H1 (cell line): ENCODE measurements at regions not wholly inside any gene's neighbourhood (a gene's known extent, or its start where the extent isn't known, plus 50 kb on each side); places are given as distances from the start of the nearest gene placed in this dataset.

Source experiments
- CTCF ChIA-PET: fragments of 300-600 bp; sonication (Branson Sonifier 250); formaldehyde crosslinking; loops from one replicate; lab custom pipeline; 2021; ENCODE audit not compliant: partially characterized antibody; lab: Charles Lee
- POLR2A ChIA-PET: fragments of 300-600 bp; sonication (Branson Sonifier 250); formaldehyde crosslinking; loops from one replicate; lab custom pipeline; 2021; ENCODE audit warnings: inconsistent platforms; ENCODE audit not compliant: partially characterized antibody; lab: Charles Lee
- DNase-seq, 2 experiments: peaks; one replicate each; pipeline versions ENCODE4 v3.0.0 to v3.0.0-alpha.2; 2010 to 2022; ENCODE audit warnings: low spot score in 2 of 2, low read depth in 1 of 2, mixed read lengths in 1 of 2
- FAIRE-seq: peaks from 2 replicates; lab custom pipeline; 2011; peaks lifted over from hg19 to GRCh38; lab: Jason Lieb, UNC
- H2AFZ ChIP-seq: 2 replicates; pipeline ENCODE4 v1.8.1; 2012; ENCODE audit warnings: low read length, inconsistent platforms
- H2AK5ac ChIP-seq: 2 replicates; pipeline ENCODE4 v1.6.1; 2013; ENCODE audit warnings: low read depth, low read length
- H2BK120ac ChIP-seq: replicated peaks from 2 replicates; pipeline ENCODE3; 2013; ENCODE audit warnings: low read depth, low read length, inconsistent platforms
- H2BK12ac ChIP-seq: 2 replicates; pipeline ENCODE4 v1.6.1; 2013; ENCODE audit warnings: low read depth, low read length
- H2BK15ac ChIP-seq: 2 replicates; pipeline ENCODE4 v1.6.1; 2013; ENCODE audit warnings: low read length
- H2BK20ac ChIP-seq: 2 replicates; pipeline ENCODE4 v1.6.1; 2013; ENCODE audit warnings: low read length
- H2BK5ac ChIP-seq: 2 replicates; pipeline ENCODE4 v1.6.1; 2013; ENCODE audit warnings: low read depth, low read length
- H3K14ac ChIP-seq: 2 replicates; pipeline ENCODE4 v1.6.1; 2013; ENCODE audit warnings: inconsistent platforms; ENCODE audit not compliant: insufficient read length
- H3K18ac ChIP-seq: 2 replicates; pipeline ENCODE4 v1.6.1; 2013; ENCODE audit warnings: low read length; ENCODE audit errors: extremely low read depth
- H3K23ac ChIP-seq: 2 replicates; pipeline ENCODE4 v1.6.1; 2013; ENCODE audit warnings: inconsistent platforms; ENCODE audit not compliant: insufficient read length
- H3K23me2 ChIP-seq: 2 replicates; pipeline ENCODE4 v1.6.1; 2013; ENCODE audit warnings: low read depth, low read length
- H3K27ac ChIP-seq: 2 replicates; pipeline ENCODE4 v1.6.1; 2011; ENCODE audit warnings: low read depth, low read length, inconsistent platforms
- H3K27me3 ChIP-seq, 4 experiments: replicated peaks in 1 of 4; 1 replicate in 1 of 4; 2 replicates in 3 of 4; pipeline versions ENCODE4 v1.6.1 to v1.8.1; 2011 to 2013; ENCODE audit warnings: low read length in 3 of 4, mild to moderate bottlenecking in 3 of 4, inconsistent platforms in 2 of 4, mixed read lengths in 2 of 4, moderate library complexity in 1 of 4; ENCODE audit not compliant: control insufficient read depth in 3 of 4, insufficient read depth in 3 of 4; ENCODE audit errors: extremely low read depth in 1 of 4
- H3K36me3 ChIP-seq, 4 experiments: 2 replicates each; pipeline versions ENCODE4 v1.6.1 to v1.8.1; 2011 to 2013; ENCODE audit warnings: mild to moderate bottlenecking in 4 of 4, low read length in 3 of 4, moderate library complexity in 2 of 4, control low read depth in 1 of 4, inconsistent platforms in 1 of 4; ENCODE audit not compliant: insufficient read depth in 4 of 4, control insufficient read depth in 2 of 4
- H3K4ac ChIP-seq: replicated peaks from 2 replicates; pipeline ENCODE3; 2013; ENCODE audit warnings: low read length, low read depth, mixed read lengths, inconsistent platforms; ENCODE audit not compliant: insufficient read length
- H3K4me1 ChIP-seq, 4 experiments: replicated peaks in 1 of 4; 1 replicate in 1 of 4; 2 replicates in 3 of 4; pipeline versions ENCODE4 v1.6.1 to v1.8.1; 2011 to 2013; ENCODE audit warnings: low read length in 3 of 4, inconsistent platforms in 2 of 4, mixed read lengths in 1 of 4; ENCODE audit not compliant: insufficient read depth in 4 of 4, control insufficient read depth in 3 of 4
- H3K4me2 ChIP-seq, 2 experiments: 2 replicates each; pipeline versions ENCODE4 v1.6.1 to v1.8.1; 2011 to 2013; ENCODE audit warnings: low read depth in 2 of 2, low read length in 2 of 2, control low read depth in 1 of 2, inconsistent platforms in 1 of 2, mild to moderate bottlenecking in 1 of 2; ENCODE audit not compliant: insufficient read depth in 1 of 2
- H3K4me3 ChIP-seq, 4 experiments: fragments of 200-600, 300-600 bp in 1 of 4; sonication (generic), shearing (Covaris generic), sonication (Bioruptor Twin) in 1 of 4; 2 replicates each; pipeline versions ENCODE4 v1.5.1 to v1.8.1; 2011 to 2016; ENCODE audit warnings: low read length in 4 of 4, low read depth in 3 of 4, control low read depth in 2 of 4, inconsistent platforms in 2 of 4, mild to moderate bottlenecking in 2 of 4, mixed read lengths in 1 of 4, moderate library complexity in 1 of 4; ENCODE audit not compliant: insufficient read depth in 2 of 4; ENCODE audit errors: extremely low read depth in 1 of 4
- H3K56ac ChIP-seq: replicated peaks from 2 replicates; pipeline ENCODE3; 2013; ENCODE audit warnings: low read depth, mild to moderate bottlenecking, mixed read lengths, low read length, inconsistent platforms; ENCODE audit not compliant: insufficient read length
- H3K79me1 ChIP-seq: 2 replicates; pipeline ENCODE4 v1.6.1; 2013; ENCODE audit warnings: low read depth, low read length, control low read depth
- H3K79me2 ChIP-seq, 2 experiments: 2 replicates each; pipeline versions ENCODE4 v1.6.1 to v1.8.1; 2012 to 2013; ENCODE audit warnings: low read length in 2 of 2, mild to moderate bottlenecking in 2 of 2, inconsistent platforms in 1 of 2; ENCODE audit not compliant: insufficient read depth in 2 of 2, control insufficient read depth in 1 of 2
- H3K9ac ChIP-seq, 4 experiments: replicated peaks in 1 of 4; 1 replicate in 1 of 4; 2 replicates in 3 of 4; pipeline versions ENCODE4 v1.6.1 to v1.8.1; 2011 to 2013; ENCODE audit warnings: low read depth in 3 of 4, low read length in 3 of 4, control low read depth in 2 of 4, mild to moderate bottlenecking in 2 of 4, moderate library complexity in 2 of 4, inconsistent platforms in 1 of 4; ENCODE audit errors: extremely low read depth in 1 of 4
- H3K9me3 ChIP-seq, 2 experiments: 2 replicates each; pipeline versions ENCODE4 v1.6.1 to v1.8.1; 2012 to 2013; ENCODE audit warnings: mild to moderate bottlenecking in 2 of 2, moderate library complexity in 2 of 2, control low read depth in 1 of 2, inconsistent platforms in 1 of 2, low read depth in 1 of 2, low read length in 1 of 2, mixed read lengths in 1 of 2; ENCODE audit not compliant: insufficient read depth in 2 of 2
- H4K20me1 ChIP-seq, 2 experiments: replicated peaks in 1 of 2; 2 replicates each; pipeline versions ENCODE3 to v1.8.1; 2011 to 2013; ENCODE audit warnings: inconsistent platforms in 2 of 2, low read length in 2 of 2, mild to moderate bottlenecking in 1 of 2; ENCODE audit not compliant: insufficient read depth in 2 of 2, control insufficient read depth in 1 of 2
- H4K5ac ChIP-seq: 2 replicates; pipeline ENCODE4 v1.6.1; 2013; ENCODE audit warnings: low read length, low read depth, mixed read lengths, inconsistent platforms; ENCODE audit not compliant: insufficient read length
- H4K8ac ChIP-seq: 2 replicates; pipeline ENCODE4 v1.8.0; 2013; ENCODE audit warnings: mild to moderate bottlenecking, moderate library complexity, low read length, inconsistent platforms; ENCODE audit not compliant: insufficient read depth; ENCODE audit errors: extremely low read depth
- H4K91ac ChIP-seq: replicated peaks from 2 replicates; pipeline ENCODE3; 2013; ENCODE audit warnings: low read length, mixed read lengths, inconsistent platforms; ENCODE audit not compliant: insufficient read length
- CBX8 ChIP-seq: fragments of 300-800, 300-1000 bp; sonication (generic); IDR thresholded peaks from 2 replicates; pipeline ENCODE4 v1.7.1; 2016; ENCODE audit warnings: low read depth, low read length, borderline replicate concordance
- GTF2F1 ChIP-seq: IDR thresholded peaks from 2 replicates; pipeline ENCODE4 v1.6.1; 2012; ENCODE audit warnings: low read depth, low read length, improper control_type of control experiment, borderline replicate concordance
- SIN3A ChIP-seq, 2 experiments: IDR thresholded peaks in 1 of 2; conservative IDR thresholded peaks in 1 of 2; 2 replicates each; pipeline ENCODE4 v1.6.1; 2011 to 2012; ENCODE audit warnings: low read length in 2 of 2, improper control_type of control experiment in 1 of 2, low read depth in 1 of 2, mild to moderate bottlenecking in 1 of 2
- SIRT6 ChIP-seq: IDR thresholded peaks from one replicate; pipeline ENCODE4 v1.7.1; 2012; ENCODE audit warnings: low read length, inconsistent platforms
- SP2 ChIP-seq: IDR thresholded peaks from 2 replicates; pipeline ENCODE4 v1.6.1; 2012; ENCODE audit warnings: mild to moderate bottlenecking, low read length, inconsistent platforms
- SP4 ChIP-seq: IDR thresholded peaks from 2 replicates; pipeline ENCODE4 v1.6.1; 2012; ENCODE audit warnings: low read length, inconsistent platforms
- TBP ChIP-seq: IDR thresholded peaks from 2 replicates; pipeline ENCODE4 v1.6.1; 2011; ENCODE audit warnings: low read depth, low read length, improper control_type of control experiment
- WGBS, 2 experiments: shearing (Covaris generic) in 1 of 2; methylation state at CpG; one replicate each; pipeline versions ENCODE4 v1.1.6 to v1.1.7; 2013 to 2015; ENCODE audit warnings: low lambda C conversion rate in 2 of 2, mixed read lengths in 2 of 2, inconsistent platforms in 1 of 2, low coverage in 1 of 2, missing lambda C conversion rate in 1 of 2; ENCODE audit not compliant: insufficient replicate concordance in 2 of 2, insufficient coverage in 1 of 2, insufficient read length in 1 of 2; ENCODE audit errors: extremely low coverage in 1 of 2, missing lambda C conversion rate in 1 of 2; 5-methylcytosine and 5-hydroxymethylcytosine counted together

GRCh38 chr2:41900101-41900577 lies 147.7 kb upstream of the PKDCC start:
- Histone ChIP-seq H3K9me3 (no peaks in the 10 kb centered on the region), H3K27me3 (no peaks in the 10 kb centered on the region), H3K79me1 (no peaks in the 10 kb centered on the region), H2AFZ (no peak overlapping the region), H3K4ac (no peak overlapping the region), H4K20me1 (no peaks in the 10 kb centered on the region), H2BK12ac (no peak overlapping the region), H3K56ac (no peak overlapping the region), H3K79me2 (no peaks in the 10 kb centered on the region), H2BK120ac (no peak overlapping the region), H3K23me2 (no peaks in the 10 kb centered on the region), H3K14ac (no peak overlapping the region), H3K4me3 (no peak overlapping the region), H3K4me1 (no peaks in the 10 kb centered on the region), H2AK5ac (no peak overlapping the region), H4K8ac (no peak overlapping the region), H4K5ac (no peak overlapping the region), H2BK15ac (no peak overlapping the region), H3K36me3 (no peaks in the 10 kb centered on the region), H3K27ac (no peak overlapping the region), H2BK20ac (no peak overlapping the region), H3K9ac (no peak overlapping the region), H3K4me2 (no peak overlapping the region), H4K91ac (no peak overlapping the region), H3K18ac (no peak overlapping the region), H2BK5ac (no peak overlapping the region), H3K23ac (no peak overlapping the region)
- WGBS, 2 experiments = 94% methylated on average over 1 of the region's 1 CpG; no CpG with 5 or more reads in 1 of the 2 experiments
- no peak for FAIRE-seq
- ChIA-PET CTCF (interaction anchor here (1.1 to 6.4 kb wide), 2 partner anchors 30 to 45 kb away, joined by 3 to 35 read pairs; no protein-coding TSS in a partner anchor), POLR2A (no interaction called here)
- TF ChIP-seq TBP (no peak), GTF2F1 (no peak), SP2 (no peak), CBX8 (no peak), SP4 (no peak), SIN3A (conservative IDR thresholded peaks at IDR 0.05 in 1 of 2, IDR thresholded peaks at IDR 0.05 in 1 of 2; ENCODE audit: low read depth in 1 of 2, low read length in 2 of 2) (no peak), SIRT6 (no peak)
- DNase-seq = no peak
